ENCODE measurements at regions not wholly inside any gene's neighbourhood (a gene's known extent, or its start where the extent isn't known, plus 50 kb on each side); places are given as distances from the start of the nearest gene placed in this dataset.

GRCh38 chr14:38860530-38860929 is 242.5 kb downstream of the SEC23A start:
- TF ChIP-seq ZNF396 (CRISPR knock-in tag; IDR thresholded peaks at IDR 0.05; ENCODE audit: borderline replicate concordance), result no peak
- TF ChIP-seq ATF6 (CRISPR knock-in tag; IDR thresholded peaks at IDR 0.05), result no peak
- TF ChIP-seq SMAD3 (CRISPR knock-in tag; IDR thresholded peaks at IDR 0.05; ENCODE audit: borderline replicate concordance), result no peak
- no peak for TF ChIP-seq JAZF1 (CRISPR knock-in tag; IDR thresholded peaks at IDR 0.05)
- no peak for TF ChIP-seq HMGXB4 (CRISPR knock-in tag; IDR thresholded peaks at IDR 0.05)
- POLR2A ChIA-PET, result no interaction called here

GRCh38 chr14:38856798-38857197 is 246.2 kb downstream of the SEC23A start:
- H3K27me3 Mint-ChIP-seq (ENCODE audit: low read depth), result 0 out of 2 replicates have a peak, but pooled peaks cover 4% of the 10 kb centered on the region
- H3K4me3 Mint-ChIP-seq, result no peak overlapping the region
- no peaks in the 10 kb centered on the region for H3K4me1 Mint-ChIP-seq
- ATAC-seq (no peak), DNase-seq (ENCODE audit: low spot score) (no peak)
- TF ChIP-seq SMAD3 (CRISPR knock-in tag; IDR thresholded peaks at IDR 0.05; ENCODE audit: borderline replicate concordance), result no peak
- TF ChIP-seq PRRX2 (CRISPR knock-in tag; IDR thresholded peaks at IDR 0.05), result no peak
- no peak for TF ChIP-seq TP53 (CRISPR knock-in tag; IDR thresholded peaks at IDR 0.05)
- no peak for TF ChIP-seq JUN (CRISPR knock-in tag; IDR thresholded peaks at IDR 0.05)
- TF ChIP-seq ZNF423 (CRISPR knock-in tag; IDR thresholded peaks at IDR 0.05), result no peak
- no peak for TF ChIP-seq ESRRA (CRISPR knock-in tag; IDR thresholded peaks at IDR 0.05; ENCODE audit: borderline replicate concordance)
- TF ChIP-seq TEAD4 (CRISPR knock-in tag; IDR thresholded peaks at IDR 0.05), result no peak
- H3K27ac Mint-ChIP-seq, result no peak overlapping the region
- no peaks in the 10 kb centered on the region for H3K36me3 Mint-ChIP-seq
- ChIA-PET POLR2A (no interaction called here), CTCF (no interaction called here)
- peaks cover 8% of the 10 kb centered on the region; the same call in 1 of the 2 replicates for H3K9me3 Mint-ChIP-seq

More at GRCh38 chr14:38860530-38860929, 242.5 kb downstream of the SEC23A start:
- Mint-ChIP-seq H3K4me3 (no peak overlapping the region), H3K27me3 (ENCODE audit: low read depth) (no peaks in the 10 kb centered on the region), H3K27ac (no peak overlapping the region), H3K9me3 (peaks cover 25% of the 10 kb centered on the region), H3K4me1 (no peaks in the 10 kb centered on the region), H3K36me3 (peaks cover 2% of the 10 kb centered on the region)
- DNase-seq (ENCODE audit: low spot score) (no peak), ATAC-seq (no peak)
- CTCF ChIA-PET, result interaction anchor here (1.3 kb wide), 1 partner anchor 139 kb away, joined by 5 read pairs; no protein-coding TSS in a partner anchor

- CTCF ChIA-PET, result interaction anchor here (1.7 kb wide), 1 partner anchor 12 kb away, joined by 5 read pairs; no protein-coding TSS in a partner anchor
- POLR2A ChIA-PET, result no interaction called here
- H3K27ac Mint-ChIP-seq, result no peak overlapping the region
- ATAC-seq (no peak), DNase-seq (ENCODE audit: low spot score) (no peak)
- 0 out of 2 replicates have a peak, but pooled peaks cover 4% of the 10 kb centered on the region for H3K27me3 Mint-ChIP-seq (ENCODE audit: low read depth)
- H3K9me3 Mint-ChIP-seq, result peaks cover 8% of the 10 kb centered on the region; the same call in 1 of the 2 replicates
- no peaks in the 10 kb centered on the region; the same call in 1 of the 2 replicates for H3K4me1 Mint-ChIP-seq
- H3K4me3 Mint-ChIP-seq, result no peak overlapping the region
- no peaks in the 10 kb centered on the region for H3K36me3 Mint-ChIP-seq
- TF ChIP-seq ZNF396 (CRISPR knock-in tag; IDR thresholded peaks at IDR 0.05; ENCODE audit: borderline replicate concordance) (no peak), HMGXB4 (CRISPR knock-in tag; IDR thresholded peaks at IDR 0.05) (no peak), JUN (CRISPR knock-in tag; IDR thresholded peaks at IDR 0.05) (no peak), NFE2L1 (CRISPR knock-in tag; IDR thresholded peaks at IDR 0.05) (no peak), TCF7 (CRISPR knock-in tag; IDR thresholded peaks at IDR 0.05; ENCODE audit: low read depth) (no peak), MXD4 (CRISPR knock-in tag; IDR thresholded peaks at IDR 0.05; ENCODE audit: borderline replicate concordance) (no peak), RELA (CRISPR knock-in tag; IDR thresholded peaks at IDR 0.05; ENCODE audit: borderline replicate concordance) (no peak), ZNF532 (CRISPR knock-in tag; IDR thresholded peaks at IDR 0.05; ENCODE audit: borderline replicate concordance) (no peak), ZBTB43 (CRISPR knock-in tag; IDR thresholded peaks at IDR 0.05) (no peak), RORB (CRISPR knock-in tag; IDR thresholded peaks at IDR 0.05) (no peak), SMAD3 (CRISPR knock-in tag; IDR thresholded peaks at IDR 0.05; ENCODE audit: borderline replicate concordance) (no peak), GTF2I (CRISPR knock-in tag; conservative IDR thresholded peaks at IDR 0.05) (no peak)
Observed at GRCh38 chr14:38855513-38855912, 247.5 kb downstream of the SEC23A start.

All from WTC11 (cell line).